Natural killer cell treated with Interleukin-12 subunit alpha and Interleukin-12 subunit beta and Interleukin-15 and Interleukin-18, amount 100 ng/mL, for 72 hours (primary cell): ENCODE measurements at regions not wholly inside any gene's neighbourhood (a gene's known extent, or its start where the extent isn't known, plus 50 kb on each side); places are given as distances from the start of the nearest gene placed in this dataset.
"Not testable (repeated sequence)": the region's sequence is repeated elsewhere in the genome, so short reads cannot be mapped to it uniquely, and the experiment has no call there.

Experiments used
- ATAC-seq, 2 donors: fragments of 150-1000 bp; cut with Tn5 transposase in 1 of 2; sonication (Bioruptor Pico), chemical (Tn5 transposase) in 1 of 2; 2 replicates each; pipeline ENCODE4 v1.10.0; 2021
- DNase-seq: peaks from one replicate; pipeline ENCODE4 v3.0.0; 2022; ENCODE audit warnings: low spot score
- H3K27ac Mint-ChIP-seq, 2 donors: 1 replicate in 1 of 2; 2 replicates in 1 of 2; pipeline ENCODE4 v1.8.0; 2022; ENCODE audit warnings: mixed read lengths in 2 of 2, mild to moderate bottlenecking in 1 of 2, moderate library complexity in 1 of 2
- H3K27me3 Mint-ChIP-seq, 2 donors: 1 replicate in 1 of 2; 2 replicates in 1 of 2; pipeline ENCODE4 v1.8.0; 2022; ENCODE audit warnings: mixed read lengths in 2 of 2
- H3K36me3 Mint-ChIP-seq: one replicate; pipeline ENCODE4 v1.8.0; 2022; ENCODE audit warnings: mixed read lengths
- H3K4me1 Mint-ChIP-seq, 2 donors: 1 replicate in 1 of 2; 2 replicates in 1 of 2; pipeline ENCODE4 v1.8.0; 2022; ENCODE audit warnings: low read depth in 2 of 2, mixed read lengths in 2 of 2, mild to moderate bottlenecking in 1 of 2
- H3K4me3 Mint-ChIP-seq: one replicate; pipeline ENCODE4 v1.8.0; 2022; ENCODE audit warnings: mixed read lengths
- H3K9me3 Mint-ChIP-seq: 2 replicates; pipeline ENCODE4 v1.8.0; 2022; ENCODE audit warnings: mixed read lengths

- peaks cover 5 to 7% of the 10 kb centered on the region in 2 donors for H3K27me3 Mint-ChIP-seq
- no peak for DNase-seq
- no peak overlapping the region for H3K4me3 Mint-ChIP-seq
- H3K36me3 Mint-ChIP-seq = no peaks in the 10 kb centered on the region
- no peak overlapping the region for H3K27ac Mint-ChIP-seq
- ATAC-seq = no peak
- no peaks in the 10 kb centered on the region for H3K9me3 Mint-ChIP-seq
- H3K4me1 Mint-ChIP-seq = peaks cover 0 to 6% of the 10 kb centered on the region in 2 donors
These were observed 248.8 kb downstream of the DLL1 start for GRCh38 chr6:170042123-170042522.

- H3K27me3 Mint-ChIP-seq = peaks cover 5 to 7% of the 10 kb centered on the region in 2 donors
- no peak overlapping the region for H3K4me3 Mint-ChIP-seq
- DNase-seq (no peak), ATAC-seq (no peak)
- no peaks in the 10 kb centered on the region for H3K36me3 Mint-ChIP-seq
- no peaks in the 10 kb centered on the region for H3K9me3 Mint-ChIP-seq
- peaks cover 0 to 3% of the 10 kb centered on the region in 2 donors for H3K4me1 Mint-ChIP-seq
- no peak overlapping the region for H3K27ac Mint-ChIP-seq
These were observed 249.4 kb downstream of the DLL1 start for GRCh38 chr6:170041526-170041925.

GRCh38 chr6:170040906-170041305, 250.0 kb downstream of the DLL1 start:
- H3K9me3 Mint-ChIP-seq = peaks cover 3% of the 10 kb centered on the region
- peaks cover 3 to 5% of the 10 kb centered on the region in 2 donors for H3K27me3 Mint-ChIP-seq
- H3K36me3 Mint-ChIP-seq = no peaks in the 10 kb centered on the region
- H3K4me3 Mint-ChIP-seq = no peak overlapping the region
- DNase-seq = no peak
- no peak overlapping the region for H3K27ac Mint-ChIP-seq
- ATAC-seq = no peak
- H3K4me1 Mint-ChIP-seq = no peaks in the 10 kb centered on the region

GRCh38 chr6:170040115-170040500, 250.8 kb downstream of the DLL1 start:
- Mint-ChIP-seq H3K36me3 (no peaks in the 10 kb centered on the region), H3K27me3 (peaks cover 2% of the 10 kb centered on the region in 2 donors), H3K9me3 (peaks cover 3% of the 10 kb centered on the region), H3K4me1 (no peaks in the 10 kb centered on the region), H3K27ac (no peak overlapping the region), H3K4me3 (no peak overlapping the region)
- DNase-seq (no peak), ATAC-seq (no peak)

GRCh38 chr6:170039156-170040114, 251.4 kb downstream of the DLL1 start:
- H3K27ac Mint-ChIP-seq = no peak overlapping the region
- no peak for DNase-seq
- no peaks in the 10 kb centered on the region for H3K4me1 Mint-ChIP-seq
- H3K9me3 Mint-ChIP-seq = peaks cover 3% of the 10 kb centered on the region
- H3K4me3 Mint-ChIP-seq = no peak overlapping the region
- H3K27me3 Mint-ChIP-seq = no peaks in the 10 kb centered on the region
- H3K36me3 Mint-ChIP-seq = no peaks in the 10 kb centered on the region
- ATAC-seq = no peak

DNA sequence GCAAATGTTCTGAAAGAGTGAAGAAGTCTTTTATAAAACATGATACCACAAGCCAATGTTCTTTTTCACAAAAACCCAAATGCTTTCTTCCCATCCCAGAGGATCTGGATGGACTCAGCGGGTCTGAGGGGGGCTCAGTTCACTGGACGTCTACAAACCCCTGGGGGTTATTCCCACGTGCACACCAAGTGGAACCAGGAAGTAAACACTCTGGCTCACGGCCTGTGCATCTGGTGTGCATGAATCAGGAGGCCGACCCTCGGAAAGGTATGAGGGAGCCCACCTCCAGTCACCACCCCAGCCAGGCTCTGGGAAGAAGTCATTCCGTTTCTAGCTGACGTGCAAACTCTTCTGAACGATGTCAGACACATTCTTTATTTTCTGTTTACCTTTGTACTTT, 252.2 kb downstream of the DLL1 start:
- Mint-ChIP-seq H3K36me3 (no peaks in the 10 kb centered on the region), H3K27me3 (no peaks in the 10 kb centered on the region), H3K4me3 (no peak overlapping the region), H3K4me1 (no peaks in the 10 kb centered on the region), H3K9me3 (peaks cover 3% of the 10 kb centered on the region), H3K27ac (no peak overlapping the region)
- no peak for DNase-seq
- no peak for ATAC-seq

GRCh38 chr6:170038251-170038650, 252.6 kb downstream of the DLL1 start:
- no peak overlapping the region for H3K4me3 Mint-ChIP-seq

GRCh38 chr6:170037541-170038250, 253.2 kb downstream of the DLL1 start:
- DNase-seq (no peak), ATAC-seq (no peak)
- Mint-ChIP-seq H3K27ac (no peak overlapping the region), H3K4me3 (no peak overlapping the region), H3K36me3 (no peaks in the 10 kb centered on the region), H3K4me1 (no peaks in the 10 kb centered on the region), H3K9me3 (peaks cover 3% of the 10 kb centered on the region), H3K27me3 (peaks cover 0 to 4% of the 10 kb centered on the region in 2 donors)

More at GRCh38 chr6:170038251-170038650, 252.6 kb downstream of the DLL1 start:
- Mint-ChIP-seq H3K36me3 (no peaks in the 10 kb centered on the region), H3K27ac (no peak overlapping the region), H3K4me1 (no peaks in the 10 kb centered on the region), H3K27me3 (peaks cover 0 to 4% of the 10 kb centered on the region in 2 donors), H3K9me3 (peaks cover 3% of the 10 kb centered on the region)
- no peak for DNase-seq
- no peak for ATAC-seq

DNA sequence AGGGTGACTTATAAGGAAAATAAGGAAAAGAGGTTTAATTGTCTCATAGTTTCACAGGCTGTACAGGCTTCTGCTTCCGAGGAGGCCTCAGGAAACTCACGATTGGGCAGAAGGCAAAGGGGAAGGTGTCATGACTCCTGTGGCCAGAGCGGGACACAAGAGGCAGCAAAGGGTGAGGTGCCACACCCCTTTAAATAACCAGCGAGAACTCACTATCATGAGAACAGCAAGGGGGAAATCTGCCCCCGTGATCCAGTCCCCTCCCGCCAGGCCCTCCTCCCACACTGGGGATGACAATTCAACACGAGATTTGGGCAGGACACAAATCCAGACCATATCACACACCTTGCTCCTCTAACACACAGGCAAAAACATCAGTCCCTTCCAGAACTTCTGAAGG, 254.0 kb downstream of the DLL1 start:
- Mint-ChIP-seq H3K9me3 (peaks cover 3% of the 10 kb centered on the region), H3K27ac (no peak overlapping the region), H3K36me3 (no peaks in the 10 kb centered on the region), H3K27me3 (peaks cover 0 to 4% of the 10 kb centered on the region in 2 donors), H3K4me3 (no peak overlapping the region), H3K4me1 (no peaks in the 10 kb centered on the region)
- no peak for DNase-seq
- no peak for ATAC-seq

DNA sequence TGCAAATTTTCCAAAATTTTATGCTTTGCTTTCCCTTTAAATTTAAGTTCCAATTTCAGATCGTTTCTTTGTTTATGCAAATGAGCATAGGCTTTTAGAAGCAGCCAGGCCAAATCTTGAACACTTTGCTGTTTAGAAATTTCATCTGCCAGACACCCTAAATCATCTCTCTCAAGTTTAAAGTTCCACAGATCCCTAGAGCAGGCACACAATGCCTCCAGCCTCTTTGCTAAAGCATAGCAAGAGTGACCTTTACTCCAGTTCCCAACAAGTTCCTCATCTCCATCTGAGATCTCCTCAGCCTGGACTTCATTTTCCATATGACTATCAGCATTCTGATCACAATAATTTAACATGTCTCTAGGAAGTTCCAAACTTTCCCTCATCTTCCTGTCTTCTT, 254.5 kb downstream of the DLL1 start:
- DNase-seq, H3K27ac Mint-ChIP-seq, H3K27me3 Mint-ChIP-seq, H3K36me3 Mint-ChIP-seq, H3K9me3 Mint-ChIP-seq, ATAC-seq, H3K4me1 Mint-ChIP-seq, H3K4me3 Mint-ChIP-seq: not testable (repeated sequence)

DNA sequence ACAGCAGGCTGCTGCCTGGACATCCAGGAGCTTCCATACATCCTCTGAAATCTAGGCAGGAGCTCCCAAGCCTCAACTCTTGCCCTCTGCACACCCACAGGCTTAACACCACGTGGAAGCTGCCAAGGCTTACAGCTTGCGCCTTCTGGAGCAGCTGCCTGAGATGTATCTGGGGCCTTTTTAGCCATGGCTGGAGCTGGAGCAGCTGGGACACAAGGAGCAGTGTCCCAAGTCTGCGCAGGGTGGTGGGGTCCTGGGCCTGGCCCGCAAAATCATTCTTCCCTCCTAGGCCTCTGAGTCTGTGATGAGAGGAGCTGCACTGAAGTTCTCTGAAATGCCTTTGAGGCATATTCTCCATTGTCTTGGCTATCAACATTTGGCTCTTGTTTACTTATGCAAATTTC, 255.0 kb downstream of the DLL1 start:
- no peak for ATAC-seq
- DNase-seq = no peak
- Mint-ChIP-seq H3K36me3 (no peaks in the 10 kb centered on the region), H3K27me3 (peaks cover 0 to 4% of the 10 kb centered on the region in 2 donors), H3K27ac (no peak overlapping the region), H3K9me3 (peaks cover 3% of the 10 kb centered on the region), H3K4me1 (no peaks in the 10 kb centered on the region), H3K4me3 (no peak overlapping the region)

DNA sequence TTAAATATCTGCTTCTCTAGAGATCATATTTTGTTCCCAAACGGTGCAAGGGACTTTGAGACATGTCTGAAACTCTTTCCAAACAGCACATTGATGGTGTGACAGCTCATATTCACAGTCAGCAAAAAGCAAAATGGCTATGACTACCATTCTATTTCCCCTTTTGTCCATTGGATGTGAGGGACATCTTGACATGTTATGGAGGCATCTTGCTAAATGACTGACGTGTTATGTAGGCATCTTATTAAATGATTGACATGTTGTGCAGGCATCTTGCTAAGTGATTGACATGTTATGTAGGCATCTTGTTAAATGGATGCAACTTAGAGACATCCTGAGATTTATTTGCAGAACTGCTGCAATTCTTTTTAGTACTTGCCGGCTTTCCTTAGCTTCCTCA, 255.8 kb downstream of the DLL1 start:
- Mint-ChIP-seq H3K36me3 (no peaks in the 10 kb centered on the region), H3K4me3 (no peak overlapping the region), H3K27me3 (peaks cover 0 to 4% of the 10 kb centered on the region in 2 donors), H3K9me3 (peaks cover 3% of the 10 kb centered on the region), H3K4me1 (no peaks in the 10 kb centered on the region), H3K27ac (no peak overlapping the region)
- no peak for ATAC-seq
- no peak for DNase-seq

- H3K9me3 Mint-ChIP-seq = peaks cover 3% of the 10 kb centered on the region
- H3K36me3 Mint-ChIP-seq = no peaks in the 10 kb centered on the region
- no peak for DNase-seq
- peaks cover 0 to 4% of the 10 kb centered on the region in 2 donors for H3K27me3 Mint-ChIP-seq
- no peak overlapping the region for H3K4me3 Mint-ChIP-seq
- H3K27ac Mint-ChIP-seq = no peak overlapping the region
- ATAC-seq = no peak
- H3K4me1 Mint-ChIP-seq = no peaks in the 10 kb centered on the region
These were observed 256.6 kb downstream of the DLL1 start for GRCh38 chr6:170034294-170034693.

DNA sequence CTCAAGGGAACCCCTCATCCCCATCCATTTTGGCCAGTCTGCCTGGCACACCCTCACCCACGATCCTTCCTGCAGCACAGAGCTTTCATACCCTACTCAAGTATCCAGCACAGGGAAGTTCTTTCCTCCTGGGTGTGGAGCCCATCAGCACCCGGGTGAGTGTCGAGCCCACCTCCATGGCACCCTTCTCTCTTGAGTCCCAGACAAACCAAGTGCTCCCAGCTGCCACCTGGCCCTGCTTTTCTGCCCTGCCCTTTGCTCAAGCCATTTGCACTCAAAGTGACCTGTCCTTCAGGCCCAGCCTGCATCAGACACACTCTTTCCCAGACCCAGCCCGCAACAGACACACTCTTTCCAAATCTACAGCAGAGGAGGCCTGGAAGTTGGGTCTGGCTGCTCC, 257.2 kb downstream of the DLL1 start:
- DNase-seq (no peak), ATAC-seq (no peak)
- Mint-ChIP-seq H3K27ac (no peak overlapping the region), H3K36me3 (no peaks in the 10 kb centered on the region), H3K4me3 (no peak overlapping the region), H3K9me3 (peaks cover 3% of the 10 kb centered on the region), H3K27me3 (peaks cover 0 to 4% of the 10 kb centered on the region in 2 donors), H3K4me1 (no peaks in the 10 kb centered on the region)
